Gastroesophageal sphincter (tissue), 3 donors: ENCODE measurements at regions not wholly inside any gene's neighbourhood (a gene's known extent, or its start where the extent isn't known, plus 50 kb on each side); places are given as distances from the start of the nearest gene placed in this dataset.

ENCODE experiments used
- CTCF ChIP-seq, 4 experiments: fragments of 200-600 bp in 2 of 4; fragments of 450-650 bp in 2 of 4; sonication (generic) in 1 of 4; IDR thresholded peaks; one replicate each; pipeline ENCODE4 v1.5.1; 2017 to 2019; ENCODE audit warnings: antibody characterized with exemption in 4 of 4, mild to moderate bottlenecking in 2 of 4, moderate library complexity in 2 of 4
- EP300 ChIP-seq: sonication (generic); formaldehyde crosslinking; IDR thresholded peaks from one replicate; pipeline ENCODE4 v1.6.1; 2017; ENCODE audit warnings: antibody characterized with exemption, mild to moderate bottlenecking
- POLR2A ChIP-seq, 2 donors: fragments of 450-650 bp; IDR thresholded peaks; one replicate each; pipeline ENCODE4 v1.6.1; 2017; ENCODE audit warnings: antibody characterized with exemption in 2 of 2, mild to moderate bottlenecking in 2 of 2, moderate library complexity in 1 of 2
- POLR2AphosphoS5 ChIP-seq: sonication (generic); formaldehyde crosslinking; IDR thresholded peaks from one replicate; pipeline ENCODE4 v1.6.1; 2017; ENCODE audit warnings: antibody characterized with exemption

DNA sequence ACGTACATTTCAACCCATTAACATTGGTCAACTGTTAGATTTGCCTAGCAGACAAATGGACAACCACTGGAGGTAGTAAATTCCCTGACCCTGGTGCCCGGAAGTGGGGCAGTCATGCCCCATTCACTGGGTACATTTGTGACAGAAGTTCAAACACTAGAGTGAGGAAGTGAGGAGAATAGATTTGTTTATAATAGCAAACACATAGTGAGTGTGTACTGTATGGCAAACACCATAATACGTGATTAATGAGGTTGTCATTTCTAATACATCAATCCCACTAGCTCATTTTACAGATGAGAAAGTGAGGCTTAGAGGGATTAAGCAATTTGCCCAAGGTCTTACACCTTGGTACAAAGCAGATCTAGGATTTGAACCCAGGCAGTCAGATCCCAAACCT, 181.9 kb upstream of the MKLN1 start:
- TF ChIP-seq CTCF (IDR thresholded peaks at IDR 0.05) (no peak), EP300 (no peak), POLR2A (IDR thresholded peaks at IDR 0.05) (no peak), POLR2AphosphoS5 (no peak)
